ENCODE measurements at regions not wholly inside any gene's neighbourhood (a gene's known extent, or its start where the extent isn't known, plus 50 kb on each side); places are given as distances from the start of the nearest gene placed in this dataset.

DNA sequence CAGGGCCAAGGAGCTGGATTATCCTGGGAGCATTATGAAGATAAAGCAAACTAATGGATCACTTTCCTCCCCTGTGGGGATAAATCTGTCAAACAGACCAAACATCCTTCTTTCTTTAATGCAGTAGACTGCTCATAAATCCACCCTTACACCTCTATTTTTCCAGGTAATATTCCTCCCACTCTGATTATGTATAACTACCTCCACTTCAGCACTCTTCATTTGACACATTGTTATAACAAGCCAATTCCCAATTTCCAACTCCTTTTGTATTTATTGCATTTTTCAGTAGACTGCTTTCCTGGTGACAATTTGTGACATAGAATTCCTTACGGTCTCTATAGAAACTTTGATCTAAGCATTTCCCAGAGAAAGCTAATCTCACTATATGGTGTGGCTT lies 115.0 kb upstream of the PRKG2 start:
- no peak for TF ChIP-seq TAF1 (IDR thresholded peaks at IDR 0.05; ENCODE audit: borderline replicate concordance, insufficient read depth, low read length)
- TF ChIP-seq POLR2AphosphoS5 (IDR thresholded peaks at IDR 0.05; ENCODE audit: low read depth, low read length) = no peak
- no peak for TF ChIP-seq FOXP2 (optimal IDR thresholded peaks at IDR 0.05; ENCODE audit: borderline replicate concordance, extremely low read depth, extremely low read length, insufficient read depth)
- TF ChIP-seq, protein P1, sequence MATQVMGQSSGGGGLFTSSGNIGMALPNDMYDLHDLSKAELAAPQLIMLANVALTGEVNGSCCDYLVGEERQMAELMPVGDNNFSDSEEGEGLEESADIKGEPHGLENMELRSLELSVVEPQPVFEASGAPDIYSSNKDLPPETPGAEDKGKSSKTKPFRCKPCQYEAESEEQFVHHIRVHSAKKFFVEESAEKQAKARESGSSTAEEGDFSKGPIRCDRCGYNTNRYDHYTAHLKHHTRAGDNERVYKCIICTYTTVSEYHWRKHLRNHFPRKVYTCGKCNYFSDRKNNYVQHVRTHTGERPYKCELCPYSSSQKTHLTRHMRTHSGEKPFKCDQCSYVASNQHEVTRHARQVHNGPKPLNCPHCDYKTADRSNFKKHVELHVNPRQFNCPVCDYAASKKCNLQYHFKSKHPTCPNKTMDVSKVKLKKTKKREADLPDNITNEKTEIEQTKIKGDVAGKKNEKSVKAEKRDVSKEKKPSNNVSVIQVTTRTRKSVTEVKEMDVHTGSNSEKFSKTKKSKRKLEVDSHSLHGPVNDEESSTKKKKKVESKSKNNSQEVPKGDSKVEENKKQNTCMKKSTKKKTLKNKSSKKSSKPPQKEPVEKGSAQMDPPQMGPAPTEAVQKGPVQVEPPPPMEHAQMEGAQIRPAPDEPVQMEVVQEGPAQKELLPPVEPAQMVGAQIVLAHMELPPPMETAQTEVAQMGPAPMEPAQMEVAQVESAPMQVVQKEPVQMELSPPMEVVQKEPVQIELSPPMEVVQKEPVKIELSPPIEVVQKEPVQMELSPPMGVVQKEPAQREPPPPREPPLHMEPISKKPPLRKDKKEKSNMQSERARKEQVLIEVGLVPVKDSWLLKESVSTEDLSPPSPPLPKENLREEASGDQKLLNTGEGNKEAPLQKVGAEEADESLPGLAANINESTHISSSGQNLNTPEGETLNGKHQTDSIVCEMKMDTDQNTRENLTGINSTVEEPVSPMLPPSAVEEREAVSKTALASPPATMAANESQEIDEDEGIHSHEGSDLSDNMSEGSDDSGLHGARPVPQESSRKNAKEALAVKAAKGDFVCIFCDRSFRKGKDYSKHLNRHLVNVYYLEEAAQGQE (IDR thresholded peaks at IDR 0.05; ENCODE audit: insufficient read depth in 1 of 2, low read depth in 2 of 2, low read length in 2 of 2) = no peak

Measured in PFSK-1 (cell line).